Activated CD8-positive, alpha-beta memory T cell treated with anti-CD3 and anti-CD28 coated beads for 48 hours (primary cell): ENCODE measurements at regions not wholly inside any gene's neighbourhood (a gene's known extent, or its start where the extent isn't known, plus 50 kb on each side); places are given as distances from the start of the nearest gene placed in this dataset.
"Not testable (repeated sequence)": the region's sequence is repeated elsewhere in the genome, so short reads cannot be mapped to it uniquely, and the experiment has no call there.

ENCODE experiments used
- DNase-seq, 3 experiments: peaks; one replicate each; pipeline ENCODE4 v3.0.0-alpha.2; 2020; ENCODE audit warnings: low read depth in 2 of 3, low spot score in 2 of 3

DNA sequence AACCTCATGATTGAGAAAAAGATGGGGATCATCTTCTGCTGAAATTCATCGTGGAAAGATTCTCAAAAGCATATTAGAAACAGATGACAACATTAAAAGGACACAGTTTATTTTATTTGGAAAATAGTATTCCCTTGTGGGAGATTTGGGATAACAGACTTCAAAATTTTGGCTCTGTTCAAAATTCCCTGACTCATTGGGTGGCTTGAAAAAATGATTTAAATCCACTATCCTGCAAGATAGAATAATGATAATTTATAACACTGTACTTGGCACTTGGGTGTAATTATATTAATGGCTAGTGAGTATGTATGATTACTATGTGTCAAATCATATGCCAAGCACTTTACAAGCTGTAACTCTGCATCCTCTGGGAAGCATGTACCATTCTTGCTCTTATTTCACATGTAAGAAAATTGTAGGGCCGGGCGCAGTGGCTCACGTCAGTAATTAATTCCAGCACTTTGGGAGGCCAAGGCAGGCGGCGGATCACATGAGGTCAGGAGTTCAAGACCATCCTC is 128.8 kb downstream of the LMNTD1 start:
- DNase-seq = no peak

DNA sequence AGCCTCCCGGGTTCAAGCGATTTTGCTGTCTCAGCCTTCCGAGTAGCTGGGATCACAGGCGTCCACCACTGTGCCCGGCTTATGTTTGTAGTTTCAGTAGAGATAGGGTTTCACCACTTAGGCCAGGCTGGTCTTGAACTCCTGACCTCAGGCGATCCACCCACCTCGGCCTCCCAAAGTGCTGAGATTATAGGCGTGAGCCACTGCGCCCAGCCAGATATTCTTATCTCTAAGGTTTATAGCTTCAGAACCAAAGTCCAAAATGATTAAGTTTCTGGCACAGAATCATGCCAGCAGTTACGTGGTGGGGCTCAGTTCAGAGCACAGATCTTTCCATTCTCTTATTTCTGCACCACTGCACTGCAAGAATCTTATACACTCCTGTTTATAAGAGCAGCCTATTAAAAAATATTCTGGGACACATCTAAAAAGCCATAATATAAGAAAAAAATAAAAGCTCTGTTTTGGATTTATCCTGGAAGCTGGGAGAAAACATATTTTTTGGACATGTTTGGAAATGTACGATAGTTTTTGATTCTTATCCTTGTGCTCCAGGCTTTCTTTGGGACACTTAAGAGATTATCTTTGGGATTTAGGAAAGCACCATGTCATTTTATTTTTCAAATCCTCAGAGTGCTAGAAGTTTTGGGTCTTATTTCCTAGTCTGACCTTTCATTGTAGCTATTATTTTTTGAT is 129.6 kb downstream of the LMNTD1 start:
- DNase-seq = no peak

DNA sequence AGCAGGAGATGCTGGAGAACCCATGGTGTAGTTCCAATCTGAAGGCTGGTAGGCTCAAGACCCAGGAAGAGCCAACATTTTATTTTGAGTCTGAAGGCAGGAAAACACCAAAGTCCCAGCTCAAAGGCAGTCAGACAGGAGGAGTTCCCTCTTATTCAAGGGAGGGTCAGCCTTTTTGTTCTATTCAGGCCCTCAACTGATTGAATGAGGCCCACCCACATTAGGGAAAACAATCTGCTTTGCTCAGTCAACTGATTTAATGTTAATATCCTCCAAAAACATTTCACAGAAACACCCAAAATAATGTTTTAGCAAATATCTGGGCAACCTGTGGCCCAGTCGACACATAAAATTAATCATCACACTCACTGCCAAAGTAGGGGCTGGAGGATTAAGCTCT is 130.8 kb downstream of the LMNTD1 start:
- no peak for DNase-seq

DNA sequence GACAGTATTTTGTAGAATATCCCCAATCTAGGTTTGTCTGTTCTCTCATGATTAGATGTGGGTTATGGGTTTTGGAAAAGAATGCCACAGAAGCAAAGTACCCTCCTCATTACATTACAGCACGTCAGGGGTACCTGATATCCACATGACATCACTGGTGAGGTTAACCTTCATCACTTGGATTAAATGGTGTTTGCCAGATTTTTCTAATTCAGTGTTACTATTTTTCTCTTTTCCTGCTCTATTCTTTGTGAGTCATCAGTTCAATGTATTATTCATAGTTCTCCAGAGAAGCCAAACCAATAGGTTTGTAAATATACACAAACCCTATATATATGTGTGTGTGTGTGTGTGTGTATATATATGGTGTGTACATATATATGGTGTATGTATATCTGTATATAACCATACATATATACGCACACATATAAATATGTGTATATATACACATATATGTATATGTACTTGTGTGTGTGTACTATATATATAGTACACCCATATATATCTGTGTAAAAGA is 131.4 kb downstream of the LMNTD1 start:
- no peak for DNase-seq

DNA sequence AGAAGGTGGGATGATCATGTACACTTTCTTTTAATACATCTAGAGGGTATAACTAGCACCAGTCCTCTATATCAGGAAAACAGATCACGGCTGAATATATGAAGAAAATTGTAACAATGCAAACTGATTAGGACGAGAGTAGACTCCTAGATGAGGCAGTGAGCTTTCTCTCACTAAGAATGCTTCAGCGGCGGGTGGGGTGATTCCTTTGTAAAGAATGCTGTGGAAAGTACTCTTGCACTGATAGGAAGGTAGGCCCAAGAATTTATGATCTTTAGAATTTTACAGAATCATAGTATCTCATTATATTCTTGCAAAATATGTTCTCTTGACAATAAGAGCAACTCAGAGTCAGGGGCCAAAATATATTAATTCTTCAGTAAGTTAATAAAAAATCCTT is 133.0 kb downstream of the LMNTD1 start:
- no peak for DNase-seq

DNA sequence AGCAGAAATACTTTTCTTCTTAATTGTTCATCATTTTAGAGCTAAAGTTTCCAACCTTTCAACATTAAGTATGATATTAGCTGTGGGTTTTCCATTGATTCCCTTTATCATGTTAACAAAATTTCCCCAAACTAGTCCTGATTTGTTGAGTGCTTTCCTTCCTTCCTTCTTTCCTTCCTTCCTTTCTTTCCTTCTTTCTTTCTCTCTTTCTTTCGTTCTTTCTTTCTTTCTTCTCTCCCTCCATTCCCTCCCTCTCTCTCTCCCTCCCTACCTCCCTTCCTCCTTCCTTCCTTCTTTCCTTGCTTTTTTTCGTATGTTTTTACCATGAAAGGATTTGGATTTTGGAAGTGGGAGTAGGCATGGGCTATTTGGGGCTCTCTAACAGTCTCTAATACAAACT is 133.5 kb downstream of the LMNTD1 start:
- DNase-seq = no peak

DNA sequence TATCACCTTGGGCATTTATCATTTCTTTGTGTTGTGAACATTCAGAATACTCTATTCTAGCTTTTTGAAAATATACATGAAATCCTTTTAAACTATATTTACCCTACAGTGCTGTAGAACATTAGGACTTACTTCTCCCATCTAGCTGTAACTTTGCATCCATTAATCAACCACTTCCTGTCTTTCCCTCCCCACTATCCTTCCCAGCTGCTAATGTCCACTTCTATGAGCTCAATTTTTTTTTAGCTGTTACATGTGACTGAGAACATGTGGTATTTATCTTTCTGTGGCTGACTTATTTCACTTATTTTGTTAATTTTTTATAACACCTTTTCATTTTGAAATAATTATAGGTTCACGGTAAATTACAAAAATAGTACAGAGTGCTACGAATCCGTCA is 136.0 kb downstream of the LMNTD1 start:
- DNase-seq = no peak

DNA sequence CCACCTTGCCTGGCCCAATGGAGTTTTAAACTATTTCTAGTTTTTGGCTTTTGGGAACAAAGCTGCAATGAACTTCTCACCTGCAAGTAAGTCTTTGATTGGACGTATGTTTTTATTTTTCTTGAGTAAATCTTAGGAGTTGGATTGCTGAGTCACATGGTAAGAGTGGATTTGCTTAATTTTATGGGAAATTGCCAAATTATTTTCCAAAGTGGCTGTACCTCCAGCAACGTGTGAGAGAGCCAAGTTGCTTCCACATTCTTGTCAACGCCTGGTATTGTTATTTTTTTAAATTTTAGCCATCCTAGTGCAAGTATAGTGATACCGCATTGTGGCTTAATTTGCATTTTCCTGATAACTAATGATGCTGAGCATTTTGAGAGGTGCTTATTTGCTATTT is 136.6 kb downstream of the LMNTD1 start:
- DNase-seq = no peak

DNA sequence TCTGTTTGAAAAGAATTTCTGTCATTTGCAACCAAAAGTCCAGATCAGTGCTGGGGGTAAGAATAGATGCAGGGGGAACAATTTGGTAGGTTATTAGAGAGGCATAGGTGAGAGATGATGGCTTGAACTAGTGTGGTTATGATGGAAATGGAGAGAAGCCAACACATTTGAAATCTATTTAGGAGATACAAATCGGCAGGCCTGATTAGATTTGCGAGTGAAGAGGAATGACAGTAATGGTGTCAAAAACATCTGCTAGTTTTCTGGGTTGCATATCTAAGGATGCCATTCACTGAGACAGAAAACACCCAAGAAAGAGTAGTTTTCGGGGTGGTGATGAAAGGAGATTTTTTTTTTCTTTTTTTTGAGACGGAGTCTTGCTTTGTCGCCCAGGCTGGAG is 138.1 kb downstream of the LMNTD1 start:
- no peak for DNase-seq

DNA sequence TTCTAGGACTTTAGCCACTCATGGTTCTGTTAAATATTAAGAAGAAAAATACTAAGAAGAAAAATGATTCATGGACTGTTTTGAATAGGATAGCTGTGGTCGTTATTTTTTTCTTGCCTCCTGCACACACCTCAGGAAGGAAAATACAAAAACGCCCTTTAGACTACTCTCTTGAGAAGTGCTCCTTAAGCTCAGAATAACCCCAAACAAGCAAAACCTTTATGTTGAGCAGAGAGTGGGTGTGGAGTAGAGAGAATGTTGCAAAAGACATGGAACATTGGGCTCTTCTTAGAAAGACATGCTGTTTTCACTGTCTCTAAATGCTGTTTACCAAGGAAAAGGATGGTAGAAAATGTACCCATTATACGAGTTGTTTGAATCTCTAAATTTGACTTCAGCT is 140.3 kb downstream of the LMNTD1 start:
- no peak for DNase-seq

DNA sequence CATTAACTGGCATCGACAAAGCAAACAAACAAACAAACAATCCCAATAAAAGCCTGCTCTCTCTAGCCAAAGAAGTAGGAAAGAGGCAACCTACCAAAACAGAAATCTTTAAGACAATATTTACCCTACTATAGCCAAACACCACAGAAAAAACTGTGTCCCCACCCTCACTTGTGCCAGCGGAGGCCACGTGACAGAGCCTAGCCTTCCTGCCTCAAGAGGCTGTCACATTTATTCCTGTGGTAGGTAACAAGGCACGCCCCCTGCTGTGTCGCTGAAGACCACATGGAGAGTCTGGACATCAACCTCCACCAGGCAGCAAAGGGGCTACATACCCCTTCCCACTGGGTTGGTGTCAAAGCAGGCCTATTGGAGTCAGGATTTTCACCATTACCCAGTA is 148.1 kb downstream of the LMNTD1 start:
- DNase-seq = no peak

DNA sequence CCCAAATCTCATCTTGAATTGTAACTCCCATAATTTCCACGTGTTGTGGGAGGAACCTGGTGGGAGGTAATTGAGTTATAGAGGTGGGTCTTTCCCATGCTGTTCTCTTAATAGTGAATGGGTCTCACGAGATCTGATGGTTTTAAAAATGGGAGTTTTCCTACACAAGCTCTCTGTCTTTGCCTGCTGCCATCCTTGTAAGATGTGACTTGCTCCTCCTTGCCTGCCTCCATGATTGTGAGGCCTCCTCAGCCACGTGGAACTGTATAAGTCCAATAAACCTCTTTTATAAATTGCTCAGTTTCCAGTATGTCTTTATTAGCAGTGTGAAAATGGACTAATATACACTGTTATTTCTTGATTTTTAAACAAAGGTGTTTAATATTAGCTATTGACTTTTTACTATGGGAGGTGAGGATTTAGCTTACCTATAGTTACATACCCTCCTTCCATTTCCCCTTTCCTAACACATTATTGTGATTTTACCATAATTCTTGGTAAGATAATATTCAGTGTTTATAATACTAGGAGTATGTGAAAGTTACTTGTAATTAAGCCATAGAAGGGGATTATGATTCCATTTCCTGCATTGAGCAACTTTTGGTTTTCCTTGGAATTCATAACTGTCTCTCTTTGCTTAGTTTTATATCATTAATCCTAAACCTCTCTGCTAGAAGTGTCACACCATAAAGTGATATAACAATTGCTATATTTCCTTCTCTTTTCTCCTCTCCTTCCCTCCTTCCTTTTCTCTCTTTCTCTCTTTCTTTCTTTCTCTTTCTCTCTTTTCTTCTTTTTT is 151.0 kb upstream of the KRAS start:
- no peak for DNase-seq

DNA sequence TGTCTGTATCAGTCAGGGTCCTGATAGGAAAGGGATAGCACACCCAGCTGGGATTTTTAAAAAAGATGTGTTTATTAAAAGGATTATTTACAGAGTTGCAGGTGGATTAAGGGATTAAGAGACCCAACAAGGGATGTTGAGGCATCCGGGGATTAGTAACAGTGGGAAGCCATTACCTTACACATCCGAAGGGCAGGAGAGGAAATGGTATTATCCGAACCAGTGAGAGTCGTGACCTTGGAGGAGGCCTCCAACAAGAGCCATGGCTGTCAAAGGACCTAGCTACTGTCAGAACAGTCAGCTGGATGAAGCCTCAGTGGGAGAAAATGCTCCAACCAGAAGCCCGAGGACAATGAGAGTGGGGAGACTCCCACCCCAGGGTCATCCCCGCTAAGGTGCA is 146.3 kb upstream of the KRAS start:
- no peak for DNase-seq

DNA sequence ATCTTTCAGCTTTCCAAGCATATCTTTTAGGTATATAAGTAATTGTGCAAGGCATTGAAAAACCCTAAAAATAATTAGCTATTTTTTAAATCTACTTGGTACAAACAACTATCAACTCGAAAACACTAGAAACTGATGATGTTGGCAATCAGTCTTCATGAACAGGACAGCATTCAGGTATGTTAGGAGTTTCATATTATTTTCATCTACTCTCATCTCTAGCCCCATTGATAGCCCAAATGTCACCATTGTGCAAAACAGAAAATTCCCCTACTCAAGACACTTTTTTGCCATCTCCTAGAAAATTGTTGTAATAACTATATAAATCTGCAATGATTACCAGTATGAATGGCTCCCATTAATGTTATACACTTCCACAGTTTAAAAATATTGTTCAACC is 144.5 kb upstream of the KRAS start:
- DNase-seq = no peak

DNA sequence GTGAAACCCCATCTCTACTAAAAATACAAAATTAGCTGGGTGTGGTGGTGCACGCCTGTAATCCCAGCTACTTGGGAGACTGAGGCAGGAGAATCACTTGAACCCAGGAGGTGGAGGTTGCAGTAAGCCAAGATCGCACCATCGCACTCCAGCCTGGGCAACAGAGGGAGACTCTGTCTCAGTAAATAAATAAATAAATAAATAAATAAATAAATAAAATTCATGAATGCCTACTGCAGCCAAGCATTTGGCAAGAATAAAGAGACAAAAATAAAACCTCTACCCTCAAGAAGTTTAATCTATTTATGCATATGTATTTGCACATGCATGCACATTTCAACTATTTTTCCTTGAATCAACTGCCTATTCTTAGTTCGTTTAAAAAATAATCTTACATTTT is 144.0 kb upstream of the KRAS start:
- not testable (repeated sequence) for DNase-seq

DNA sequence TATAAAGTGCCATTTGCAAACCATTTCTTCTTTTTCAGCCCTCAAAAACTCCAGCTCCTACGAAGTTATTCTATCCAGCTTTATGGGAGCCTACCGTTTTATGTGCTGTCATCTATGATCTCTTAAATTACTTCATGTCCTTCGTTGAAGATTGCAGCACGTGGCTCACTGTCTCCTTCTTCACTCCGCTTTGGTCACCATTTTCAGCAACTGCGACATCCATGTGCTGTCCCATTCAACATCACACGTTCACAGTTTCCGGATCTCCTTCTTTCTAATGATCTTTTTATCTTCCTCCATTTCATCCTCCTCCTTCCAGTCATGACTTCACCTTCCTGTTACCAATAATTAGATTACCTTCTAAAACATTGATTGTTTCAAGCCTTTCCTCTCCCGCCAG is 143.3 kb upstream of the KRAS start:
- DNase-seq = no peak

DNA sequence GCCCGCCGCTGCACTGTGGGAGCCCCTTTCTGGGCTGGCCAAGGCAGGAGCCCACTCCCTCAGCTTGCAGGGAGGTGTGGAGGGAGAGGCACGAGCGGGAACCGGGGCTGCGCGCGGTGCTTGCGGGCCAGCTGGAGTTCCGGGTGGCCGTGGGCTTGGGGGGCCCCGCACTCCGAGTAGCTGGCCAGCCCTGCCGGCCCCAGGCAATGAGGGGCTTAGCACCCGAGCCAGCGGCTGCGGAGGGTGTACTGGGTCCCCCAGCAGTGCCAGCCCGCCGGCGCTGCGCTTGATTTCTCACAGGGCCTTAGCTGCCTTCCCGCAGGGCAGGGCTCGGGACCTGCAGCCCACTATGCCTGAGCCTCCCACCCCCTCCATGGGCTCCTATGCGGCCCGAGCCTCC is 140.6 kb upstream of the KRAS start:
- DNase-seq = not testable (repeated sequence)

DNA sequence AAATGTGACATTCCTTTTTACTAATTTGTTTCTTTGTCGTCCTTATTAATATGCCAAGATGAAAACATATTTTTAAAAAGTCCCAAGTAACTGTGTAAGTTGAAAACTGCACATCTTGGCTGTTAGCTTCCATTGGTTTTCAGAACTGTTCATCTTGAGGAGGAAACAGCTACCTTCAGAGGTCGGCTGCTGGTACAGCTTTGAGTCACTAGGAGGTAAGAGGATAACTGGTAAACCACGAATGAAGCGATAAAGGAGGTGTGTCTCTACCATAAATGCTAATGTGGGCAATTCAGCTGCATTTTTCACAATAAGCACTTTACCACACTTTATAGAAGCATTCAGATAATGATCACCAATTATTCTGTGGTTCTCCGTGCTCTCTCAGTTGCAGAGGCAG is 137.5 kb upstream of the KRAS start:
- peak in 1 of 3 experiments; percentile 18 for DNase-seq

DNA sequence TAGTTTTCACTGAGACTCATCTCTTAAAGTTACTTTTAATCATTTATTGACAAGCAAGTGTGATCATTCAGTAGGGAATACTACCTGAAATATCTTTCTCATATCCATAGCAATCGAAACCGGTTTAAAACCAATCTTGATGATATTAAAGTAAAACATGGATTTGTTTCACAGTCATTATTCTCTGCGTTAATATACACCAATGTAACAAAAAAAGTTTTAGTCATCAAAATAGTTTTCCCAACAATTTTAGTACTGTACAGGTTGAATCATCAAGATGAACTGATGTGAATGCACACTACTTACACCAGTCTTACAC is 137.0 kb upstream of the KRAS start:
- no peak for DNase-seq

DNA sequence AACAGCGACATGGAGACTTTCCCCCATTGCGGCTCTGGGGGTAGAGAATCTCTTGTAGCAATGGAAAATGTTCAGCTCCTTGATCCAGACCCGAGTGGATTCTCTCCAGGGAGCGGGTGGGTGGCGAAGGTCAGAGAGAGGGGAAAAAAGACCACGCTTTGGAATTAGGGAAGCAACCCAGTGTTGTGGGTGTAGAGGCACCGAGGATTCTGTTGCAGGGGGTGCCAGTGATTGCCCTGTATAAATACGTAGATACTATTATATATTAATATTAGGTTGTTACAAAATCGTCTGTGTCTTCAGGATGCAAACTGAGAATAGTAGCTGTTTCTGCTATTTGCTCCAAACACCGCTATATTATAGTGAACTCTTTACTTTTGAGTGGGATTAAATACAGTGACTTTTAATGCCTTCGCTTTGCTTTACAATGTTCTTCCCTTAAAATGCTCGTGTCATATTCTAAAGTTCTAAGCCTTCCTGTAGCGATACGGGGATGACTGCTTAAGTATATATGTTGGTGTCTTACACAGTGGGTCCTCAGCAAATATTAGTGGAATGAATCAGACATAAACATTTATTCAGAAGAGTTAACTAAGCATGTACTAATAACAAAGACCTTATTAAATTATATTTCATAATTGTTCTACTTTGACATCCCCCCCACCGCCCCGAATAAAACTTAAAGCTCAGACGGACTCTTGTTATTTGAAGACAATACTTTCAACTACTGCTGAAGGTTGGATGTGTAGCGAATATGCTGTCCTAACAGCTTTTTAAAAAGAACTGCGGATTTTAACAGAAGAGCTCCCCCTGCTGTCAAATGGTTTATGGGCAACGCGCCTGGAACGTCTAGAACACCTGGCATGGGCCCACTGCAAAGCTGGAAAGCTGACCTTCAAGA is 136.4 kb upstream of the KRAS start:
- peak; percentile 32 to 48 (median 33) for DNase-seq

DNA sequence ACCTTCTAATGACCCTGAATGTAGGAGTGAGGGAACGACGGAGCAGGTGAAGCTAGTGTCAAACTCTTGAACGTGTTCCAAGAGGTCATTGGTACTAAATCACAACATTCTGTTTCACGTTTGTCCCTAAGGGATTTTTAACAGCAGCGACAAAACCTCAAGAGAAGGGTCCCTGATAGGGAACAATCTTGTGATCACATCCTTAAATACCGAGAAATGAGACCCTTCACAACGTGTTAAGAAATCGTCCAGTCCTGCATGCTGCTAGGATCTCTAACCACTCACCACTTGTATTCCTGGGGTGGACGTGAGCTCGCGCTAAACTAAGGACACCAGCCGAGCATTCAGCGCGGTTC is 134.1 kb upstream of the KRAS start:
- no peak for DNase-seq
